MM.1S (cell line): ENCODE measurements at regions not wholly inside any gene's neighbourhood (a gene's known extent, or its start where the extent isn't known, plus 50 kb on each side); places are given as distances from the start of the nearest gene placed in this dataset.

Experiments
- DNase-seq: peaks from one replicate; pipeline ENCODE4 v3.0.0-alpha.2; 2015
- H2AFZ ChIP-seq: fragments of 300-600 bp; sonication (generic); 2 replicates; pipeline ENCODE4 v1.6.0; 2016; ENCODE audit warnings: antibody characterized with exemption, low read length
- H3F3A ChIP-seq: fragments of 300-600 bp; sonication (generic); 2 replicates; pipeline ENCODE4 v1.6.1; 2016; ENCODE audit warnings: mild to moderate bottlenecking, antibody characterized with exemption, low read length, moderate library complexity, mixed read lengths; ENCODE audit not compliant: insufficient read depth
- H3K27ac ChIP-seq: fragments of 300-600 bp; sonication (generic); 2 replicates; pipeline ENCODE4 v1.5.1; 2016; ENCODE audit warnings: mild to moderate bottlenecking, low read length
- H3K27me3 ChIP-seq: fragments of 300-600 bp; sonication (generic); replicated peaks from 2 replicates; pipeline ENCODE4 v1.6.0; 2016; ENCODE audit warnings: low read length; ENCODE audit not compliant: insufficient read depth
- H3K36me3 ChIP-seq: fragments of 300-600 bp; sonication (generic); replicated peaks from 2 replicates; pipeline ENCODE4 v1.6.1; 2016; ENCODE audit warnings: mild to moderate bottlenecking, low read length, mixed read lengths; ENCODE audit not compliant: insufficient read depth
- H3K4me1 ChIP-seq: fragments of 300-600 bp; sonication (generic); 2 replicates; pipeline ENCODE4 v1.6.1; 2016; ENCODE audit warnings: low read length, mixed read lengths
- H3K4me2 ChIP-seq: fragments of 300-600 bp; sonication (generic); 2 replicates; pipeline ENCODE4 v1.6.0; 2016; ENCODE audit warnings: low read depth, low read length
- H3K4me3 ChIP-seq: fragments of 300-600 bp; sonication (generic); 2 replicates; pipeline ENCODE4 v1.5.1; 2016; ENCODE audit warnings: low read length, mixed read lengths
- H3K79me2 ChIP-seq: fragments of 300-600 bp; sonication (generic); 2 replicates; pipeline ENCODE4 v1.6.1; 2016; ENCODE audit warnings: mixed run types, low read length, mixed read lengths
- H3K9ac ChIP-seq: fragments of 300-600 bp; sonication (generic); 2 replicates; pipeline ENCODE4 v1.6.1; 2016; ENCODE audit warnings: low read length, mixed read lengths
- H3K9me2 ChIP-seq: fragments of 300-600 bp; sonication (generic); replicated peaks from 2 replicates; pipeline ENCODE4 v1.6.1; 2016; ENCODE audit warnings: mild to moderate bottlenecking, low read length, mixed read lengths; ENCODE audit not compliant: insufficient read depth
- H3K9me3 ChIP-seq: fragments of 300-600 bp; sonication (generic); replicated peaks from 2 replicates; pipeline ENCODE4 v1.6.1; 2016; ENCODE audit warnings: mild to moderate bottlenecking, low read length, mixed read lengths; ENCODE audit not compliant: insufficient read depth
- H4K20me1 ChIP-seq: fragments of 300-600 bp; sonication (generic); 2 replicates; pipeline ENCODE4 v1.6.1; 2016; ENCODE audit warnings: mild to moderate bottlenecking, low read length, moderate library complexity, mixed read lengths; ENCODE audit not compliant: insufficient read depth
- EZH2 ChIP-seq: fragments of 300-600 bp; sonication (generic); optimal IDR thresholded peaks from 2 replicates; pipeline ENCODE3; 2017; ENCODE audit warnings: low read depth, mild to moderate bottlenecking, antibody characterized with exemption, low read length, mixed read lengths
- EZH2phosphoT487 ChIP-seq: fragments of 300-600 bp; sonication (generic); IDR thresholded peaks from 2 replicates; pipeline ENCODE4 v1.6.1; 2018; ENCODE audit warnings: antibody characterized with exemption, low read length
- TF ChIP-seq, protein P1 (sequence below): fragments of 300-600 bp; sonication (generic); IDR thresholded peaks from 2 replicates; pipeline ENCODE4 v1.5.1; 2016; ENCODE audit warnings: antibody characterized with exemption, low read length, mixed read lengths

DNA sequence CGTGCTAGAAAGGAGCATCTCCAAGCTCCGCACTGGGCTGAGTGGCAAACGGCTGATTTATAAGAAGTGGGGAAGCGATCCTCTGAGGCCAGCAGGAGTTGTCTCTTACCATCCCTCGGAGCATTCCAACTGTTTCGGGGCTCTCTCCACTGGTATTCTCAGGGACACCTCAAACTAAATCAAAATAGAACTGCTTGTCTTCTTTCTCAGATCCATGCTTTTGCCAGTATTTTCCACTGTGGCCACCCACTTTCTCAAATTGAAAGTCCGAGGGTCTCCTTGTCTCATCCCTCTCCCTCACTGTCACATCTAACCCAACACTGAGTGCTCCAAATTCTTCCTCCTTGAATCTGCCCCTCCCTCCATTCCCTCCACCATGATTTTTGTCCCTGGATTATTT lies 83.2 kb upstream of the LEP start:
- Histone ChIP-seq H3K36me3 (no peaks in the 10 kb centered on the region), H2AFZ (no peak overlapping the region), H3K9me2 (no peaks in the 10 kb centered on the region), H3K9me3 (no peaks in the 10 kb centered on the region), H3K27ac (no peak overlapping the region), H3F3A (no peaks in the 10 kb centered on the region), H3K27me3 (no peaks in the 10 kb centered on the region), H3K9ac (no peak overlapping the region), H3K4me3 (no peak overlapping the region), H3K4me1 (no peaks in the 10 kb centered on the region), H4K20me1 (no peaks in the 10 kb centered on the region), H3K79me2 (no peaks in the 10 kb centered on the region), H3K4me2 (no peak overlapping the region)
- TF ChIP-seq EZH2 (no peak), EZH2phosphoT487 (no peak)
- TF ChIP-seq, protein P1, sequence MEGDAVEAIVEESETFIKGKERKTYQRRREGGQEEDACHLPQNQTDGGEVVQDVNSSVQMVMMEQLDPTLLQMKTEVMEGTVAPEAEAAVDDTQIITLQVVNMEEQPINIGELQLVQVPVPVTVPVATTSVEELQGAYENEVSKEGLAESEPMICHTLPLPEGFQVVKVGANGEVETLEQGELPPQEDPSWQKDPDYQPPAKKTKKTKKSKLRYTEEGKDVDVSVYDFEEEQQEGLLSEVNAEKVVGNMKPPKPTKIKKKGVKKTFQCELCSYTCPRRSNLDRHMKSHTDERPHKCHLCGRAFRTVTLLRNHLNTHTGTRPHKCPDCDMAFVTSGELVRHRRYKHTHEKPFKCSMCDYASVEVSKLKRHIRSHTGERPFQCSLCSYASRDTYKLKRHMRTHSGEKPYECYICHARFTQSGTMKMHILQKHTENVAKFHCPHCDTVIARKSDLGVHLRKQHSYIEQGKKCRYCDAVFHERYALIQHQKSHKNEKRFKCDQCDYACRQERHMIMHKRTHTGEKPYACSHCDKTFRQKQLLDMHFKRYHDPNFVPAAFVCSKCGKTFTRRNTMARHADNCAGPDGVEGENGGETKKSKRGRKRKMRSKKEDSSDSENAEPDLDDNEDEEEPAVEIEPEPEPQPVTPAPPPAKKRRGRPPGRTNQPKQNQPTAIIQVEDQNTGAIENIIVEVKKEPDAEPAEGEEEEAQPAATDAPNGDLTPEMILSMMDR: no peak
- no peak for DNase-seq

DNA sequence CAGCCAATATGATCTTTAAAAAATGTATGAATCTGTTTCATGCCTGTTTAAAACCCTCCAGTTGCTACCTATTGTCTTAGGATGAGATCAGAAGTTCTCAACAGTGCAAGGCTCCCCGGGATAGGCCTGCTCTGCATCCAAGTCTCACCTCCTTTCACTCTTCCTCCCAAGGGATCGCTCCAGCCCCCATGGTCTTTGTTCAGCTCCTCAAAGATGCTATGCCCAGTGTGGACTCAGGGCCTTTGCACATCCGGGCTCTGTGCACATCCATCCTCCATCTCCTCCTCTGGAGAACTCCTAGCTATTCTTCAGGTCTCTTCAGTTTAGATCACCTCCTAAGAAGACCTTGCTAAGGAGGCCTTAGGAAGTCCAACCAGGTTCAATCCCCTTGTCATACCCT lies 82.7 kb upstream of the LEP start:
- Histone ChIP-seq H3K4me1 (no peaks in the 10 kb centered on the region), H3K4me3 (no peak overlapping the region), H3K27me3 (no peaks in the 10 kb centered on the region), H3K9me2 (no peaks in the 10 kb centered on the region), H3F3A (no peaks in the 10 kb centered on the region), H4K20me1 (no peaks in the 10 kb centered on the region), H3K36me3 (no peaks in the 10 kb centered on the region), H3K79me2 (no peaks in the 10 kb centered on the region), H3K9ac (no peak overlapping the region), H3K4me2 (no peak overlapping the region), H3K9me3 (no peaks in the 10 kb centered on the region), H3K27ac (no peak overlapping the region), H2AFZ (no peak overlapping the region)
- DNase-seq: no peak
- no peak for TF ChIP-seq EZH2
- TF ChIP-seq, protein P1: no peak
- no peak for TF ChIP-seq EZH2phosphoT487

DNA sequence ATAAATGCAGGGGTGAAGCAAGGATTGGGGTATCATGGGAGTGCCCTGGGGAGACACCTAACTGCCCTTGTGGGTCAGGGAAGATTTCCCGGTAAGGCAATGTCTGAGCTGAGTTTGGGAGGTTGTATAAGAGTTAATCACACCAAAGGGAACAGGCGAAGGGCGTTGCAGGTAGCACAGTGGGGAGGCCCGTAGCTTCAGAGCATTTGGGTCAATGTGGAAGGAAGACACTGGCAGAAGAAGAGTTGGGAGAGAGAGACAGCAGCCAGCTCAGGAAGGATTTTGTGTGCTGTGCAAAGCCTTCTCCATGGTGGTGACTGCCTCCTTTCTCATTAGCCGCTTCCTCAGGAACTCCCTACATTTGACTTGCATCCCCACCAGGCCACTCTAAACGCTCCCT lies 80.8 kb upstream of the LEP start:
- Histone ChIP-seq H3K79me2 (no peaks in the 10 kb centered on the region), H3K9me2 (no peaks in the 10 kb centered on the region), H3K27me3 (no peaks in the 10 kb centered on the region; the same call in 1 of the 2 replicates), H3K27ac (no peak overlapping the region), H2AFZ (no peak overlapping the region), H3K9me3 (no peaks in the 10 kb centered on the region), H4K20me1 (no peaks in the 10 kb centered on the region), H3F3A (no peaks in the 10 kb centered on the region), H3K9ac (no peak overlapping the region), H3K4me2 (no peak overlapping the region), H3K4me1 (no peaks in the 10 kb centered on the region), H3K36me3 (no peaks in the 10 kb centered on the region), H3K4me3 (no peak overlapping the region)
- DNase-seq: no peak
- TF ChIP-seq EZH2: no peak
- TF ChIP-seq, protein P1: no peak
- TF ChIP-seq EZH2phosphoT487: no peak
